Breast epithelium (tissue), 4 donors: ENCODE measurements at regions not wholly inside any gene's neighbourhood (a gene's known extent, or its start where the extent isn't known, plus 50 kb on each side); places are given as distances from the start of the nearest gene placed in this dataset.

Source experiments
- DNase-seq, 2 donors: peaks; one replicate each; pipeline ENCODE4 v3.0.0-alpha.2; 2019; ENCODE audit warnings: low spot score in 2 of 2
- H3K27ac ChIP-seq, 2 donors: fragments of 200-600 bp; sonication (generic) in 1 of 2; one replicate each; pipeline ENCODE4 v1.5.1; 2016 to 2019; ENCODE audit warnings: mild to moderate bottlenecking in 1 of 2
- H3K27me3 ChIP-seq, 2 donors: fragments of 200-600 bp; sonication (generic) in 1 of 2; one replicate each; pipeline versions ENCODE4 v1.5.1 to v1.6.0; 2017 to 2019; ENCODE audit warnings: control low read depth in 1 of 2, mild to moderate bottlenecking in 1 of 2
- H3K36me3 ChIP-seq: fragments of 200-600 bp; one replicate; pipeline ENCODE4 v1.5.1; 2019
- H3K4me1 ChIP-seq, 2 donors: fragments of 200-600 bp; sonication (generic); one replicate each; pipeline ENCODE4 v1.5.1; 2016 to 2019; ENCODE audit warnings: control low read depth in 1 of 2
- H3K4me3 ChIP-seq, 3 donors: fragments of 200-600 bp; sonication (generic); 1 replicate in 2 of 3; 2 replicates in 1 of 3; pipeline ENCODE4 v1.5.1; 2016 to 2019; ENCODE audit warnings: mild to moderate bottlenecking in 3 of 3, moderate library complexity in 2 of 3
- H3K9me3 ChIP-seq, 2 donors: fragments of 200-600 bp; sonication (generic) in 1 of 2; one replicate each; pipeline ENCODE4 v1.5.1; 2016 to 2019; ENCODE audit warnings: control low read depth in 1 of 2
- POLR2A ChIP-seq: fragments of 450-650 bp; IDR thresholded peaks from one replicate; pipeline ENCODE4 v1.6.1; 2016; ENCODE audit warnings: antibody characterized with exemption, mild to moderate bottlenecking, moderate library complexity
- POLR2AphosphoS5 ChIP-seq, 3 donors: sonication (generic); formaldehyde crosslinking; IDR thresholded peaks; one replicate each; pipeline ENCODE4 v1.6.1; 2017; ENCODE audit warnings: antibody characterized with exemption in 3 of 3
- intact Hi-C: fragments of 100-400 bp; cut with DNase I; formaldehyde crosslinking; loops from one replicate; pipeline ENCODE4 v1.15.1; 2023; ENCODE audit warnings: low total_unique reads
- TF ChIP-seq, protein P1 (sequence below), 3 donors: fragments of 450-650 bp; IDR thresholded peaks; one replicate each; pipeline ENCODE4 v1.5.1; 2016 to 2017; ENCODE audit warnings: antibody characterized with exemption in 3 of 3, mild to moderate bottlenecking in 3 of 3, moderate library complexity in 3 of 3

DNA sequence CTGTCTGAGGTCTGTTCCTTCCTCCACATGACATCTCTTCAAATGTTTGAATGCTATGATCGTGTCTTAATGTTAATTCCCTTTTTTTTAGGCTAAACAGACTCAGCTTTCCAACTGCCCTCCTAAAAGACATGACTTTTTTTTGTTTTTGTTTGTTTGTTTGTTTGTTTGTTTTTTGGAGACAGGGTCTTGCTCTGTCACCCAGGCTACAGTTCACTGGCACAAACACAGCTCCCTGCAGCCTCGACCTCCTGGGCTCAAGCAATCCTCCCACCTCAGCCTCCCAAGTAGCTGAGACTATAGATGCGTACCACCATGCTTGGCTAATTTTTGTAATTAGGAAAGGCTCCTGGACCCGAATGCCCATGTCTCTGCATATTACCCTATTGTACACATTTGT lies 176.5 kb downstream of the ABCA8 start:
- Histone ChIP-seq H3K4me3 (no peak overlapping the region), H3K27ac (peak overlapping the region; percentile 61 to 72), H3K27me3 (no peaks in the 10 kb centered on the region), H3K36me3 (no peaks in the 10 kb centered on the region), H3K4me1 (no peaks in the 10 kb centered on the region), H3K9me3 (no peaks in the 10 kb centered on the region)
- no peak for TF ChIP-seq POLR2AphosphoS5 (IDR thresholded peaks at IDR 0.05)
- no peak for TF ChIP-seq POLR2A
- TF ChIP-seq, protein P1, sequence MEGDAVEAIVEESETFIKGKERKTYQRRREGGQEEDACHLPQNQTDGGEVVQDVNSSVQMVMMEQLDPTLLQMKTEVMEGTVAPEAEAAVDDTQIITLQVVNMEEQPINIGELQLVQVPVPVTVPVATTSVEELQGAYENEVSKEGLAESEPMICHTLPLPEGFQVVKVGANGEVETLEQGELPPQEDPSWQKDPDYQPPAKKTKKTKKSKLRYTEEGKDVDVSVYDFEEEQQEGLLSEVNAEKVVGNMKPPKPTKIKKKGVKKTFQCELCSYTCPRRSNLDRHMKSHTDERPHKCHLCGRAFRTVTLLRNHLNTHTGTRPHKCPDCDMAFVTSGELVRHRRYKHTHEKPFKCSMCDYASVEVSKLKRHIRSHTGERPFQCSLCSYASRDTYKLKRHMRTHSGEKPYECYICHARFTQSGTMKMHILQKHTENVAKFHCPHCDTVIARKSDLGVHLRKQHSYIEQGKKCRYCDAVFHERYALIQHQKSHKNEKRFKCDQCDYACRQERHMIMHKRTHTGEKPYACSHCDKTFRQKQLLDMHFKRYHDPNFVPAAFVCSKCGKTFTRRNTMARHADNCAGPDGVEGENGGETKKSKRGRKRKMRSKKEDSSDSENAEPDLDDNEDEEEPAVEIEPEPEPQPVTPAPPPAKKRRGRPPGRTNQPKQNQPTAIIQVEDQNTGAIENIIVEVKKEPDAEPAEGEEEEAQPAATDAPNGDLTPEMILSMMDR (IDR thresholded peaks at IDR 0.05) = no peak
- no peak for DNase-seq
- intact Hi-C loops = no loop called here

DNA sequence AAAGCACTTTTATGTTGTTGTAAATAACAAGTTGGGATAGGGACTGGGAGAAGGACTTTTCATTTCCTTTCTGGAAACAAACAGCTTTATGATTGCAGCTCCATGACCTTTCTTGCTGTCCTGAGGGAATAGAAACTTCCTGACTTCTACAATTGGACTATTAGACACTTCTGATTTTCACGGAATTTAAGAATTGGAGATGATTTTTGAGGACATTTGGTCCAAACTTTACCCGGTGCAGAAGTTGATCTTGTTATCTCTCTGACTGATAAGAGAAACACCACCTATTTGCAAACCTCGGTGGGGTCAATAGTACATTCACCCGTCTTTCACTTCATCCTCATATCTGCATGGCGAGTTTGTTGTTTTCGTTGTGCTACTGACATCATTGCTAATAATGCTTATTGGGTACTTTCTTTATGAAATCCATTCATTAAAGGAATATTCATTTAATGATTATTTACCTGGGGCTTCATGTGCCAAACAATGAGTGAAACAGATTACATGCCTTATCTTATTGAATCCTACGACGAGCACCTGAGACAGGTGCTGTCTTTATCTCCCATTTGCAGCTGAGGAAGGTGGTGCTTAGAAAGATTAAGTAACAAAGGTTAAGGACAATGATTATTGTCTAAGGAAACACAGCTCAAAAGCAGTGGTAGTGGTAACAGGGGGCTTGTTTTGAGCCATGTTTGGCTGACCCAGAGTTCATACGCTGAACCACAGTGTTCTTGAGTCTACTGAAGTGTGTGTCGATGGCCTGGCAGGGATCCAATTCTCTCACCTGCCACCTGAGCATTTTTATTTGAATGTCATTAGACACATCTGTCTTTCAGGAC lies 176.9 kb upstream of the FAM20A start:
- intact Hi-C loops = no loop called here
- TF ChIP-seq POLR2AphosphoS5 (IDR thresholded peaks at IDR 0.05) (no peak), POLR2A (no peak)
- TF ChIP-seq, protein P1 (IDR thresholded peaks at IDR 0.05) = no peak
- no peaks in the 10 kb centered on the region for H3K4me1 ChIP-seq
- H3K27ac ChIP-seq = peak overlapping the region; percentile 61 to 72
- H3K4me3 ChIP-seq = no peak overlapping the region
- no peak for DNase-seq
- H3K27me3 ChIP-seq = no peaks in the 10 kb centered on the region
- H3K36me3 ChIP-seq = no peaks in the 10 kb centered on the region
- H3K9me3 ChIP-seq = no peaks in the 10 kb centered on the region

DNA sequence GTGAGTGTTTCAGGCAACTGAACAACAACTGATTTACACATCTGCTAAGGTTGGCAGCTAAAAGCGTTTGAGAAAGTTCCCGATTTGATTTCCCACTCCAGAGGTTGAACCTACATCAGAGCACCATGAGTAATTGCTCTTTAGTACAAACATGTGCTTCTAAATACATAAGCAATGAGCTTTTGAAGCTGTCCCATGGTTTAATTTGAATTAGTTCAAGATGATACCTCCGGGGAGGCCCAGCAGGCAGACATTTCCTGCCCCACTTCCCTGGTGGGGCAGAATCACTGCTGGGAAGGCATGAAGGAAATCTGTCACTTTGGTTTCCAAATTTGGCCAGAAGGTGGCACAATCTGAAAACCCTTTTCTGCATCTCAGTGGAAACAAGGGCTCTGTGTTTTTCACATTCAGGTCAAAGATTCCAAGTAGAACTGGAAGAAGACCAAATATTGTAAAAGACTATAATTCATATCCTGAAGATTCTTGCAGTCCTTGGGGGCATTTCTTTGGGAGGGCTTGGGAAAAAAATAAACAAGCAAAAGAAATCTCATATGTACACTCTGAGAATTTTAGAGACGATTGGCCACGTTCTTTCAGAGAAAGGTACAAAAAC lies 176.2 kb upstream of the FAM20A start:
- Histone ChIP-seq H3K27me3 (no peaks in the 10 kb centered on the region), H3K9me3 (no peaks in the 10 kb centered on the region), H3K4me1 (no peaks in the 10 kb centered on the region), H3K4me3 (no peak overlapping the region), H3K27ac (peak overlapping the region; percentile 61 to 78), H3K36me3 (no peaks in the 10 kb centered on the region)
- intact Hi-C loops = no loop called here
- DNase-seq = peak in 1 of 2 donors; percentile 51
- TF ChIP-seq POLR2A (no peak), POLR2AphosphoS5 (IDR thresholded peaks at IDR 0.05) (peak; percentile 29 to 81 (median 64))
- TF ChIP-seq, protein P1 (IDR thresholded peaks at IDR 0.05) = peak; percentile 58 to 80 (median 71)

DNA sequence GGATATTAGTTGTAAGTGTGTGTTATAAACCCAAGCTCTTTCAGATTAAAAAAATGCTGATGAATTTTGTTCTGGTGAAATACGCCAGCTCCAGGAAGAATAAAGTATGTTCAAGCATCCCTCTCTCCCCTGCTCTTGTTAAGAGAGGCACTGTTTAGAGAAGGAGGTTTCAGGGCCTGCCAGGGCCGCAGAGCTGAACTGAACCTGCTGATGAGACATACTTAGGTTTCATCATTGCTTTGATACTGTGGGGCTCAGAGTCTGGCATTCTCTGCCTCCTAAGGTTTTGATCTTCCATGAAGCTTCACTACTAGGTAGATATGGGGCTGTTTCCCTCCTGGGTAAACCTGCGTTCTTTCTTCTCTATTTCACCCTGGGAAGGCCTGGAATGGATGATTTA lies 175.3 kb upstream of the FAM20A start:
- H3K9me3 ChIP-seq = no peaks in the 10 kb centered on the region
- peak overlapping the region; percentile 61 to 78 for H3K27ac ChIP-seq
- no peak overlapping the region for H3K4me3 ChIP-seq
- TF ChIP-seq, protein P1 (IDR thresholded peaks at IDR 0.05) = no peak
- no peak for TF ChIP-seq POLR2AphosphoS5 (IDR thresholded peaks at IDR 0.05)
- no peak for TF ChIP-seq POLR2A
- H3K27me3 ChIP-seq = no peaks in the 10 kb centered on the region
- no peak for DNase-seq
- intact Hi-C loops = no loop called here
- no peaks in the 10 kb centered on the region for H3K36me3 ChIP-seq
- H3K4me1 ChIP-seq = no peaks in the 10 kb centered on the region

DNA sequence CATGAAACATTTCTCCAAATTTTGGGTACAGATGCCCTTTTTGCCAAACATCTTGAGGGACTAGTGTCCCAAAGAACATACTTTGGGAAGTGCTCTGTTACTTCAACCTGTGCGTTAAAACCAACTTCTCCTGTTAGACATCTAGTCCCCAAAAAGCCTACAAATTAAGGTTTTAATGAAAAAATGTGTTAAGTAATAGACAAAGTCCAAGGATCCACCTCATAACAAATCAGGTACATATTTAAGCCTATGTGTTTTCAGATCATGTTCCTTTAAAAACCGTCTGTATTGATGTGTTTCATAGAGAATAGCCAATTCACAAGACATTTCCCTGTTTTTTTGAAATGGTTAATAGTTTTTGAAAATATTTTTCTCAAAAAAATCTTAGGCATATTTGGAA lies 174.8 kb upstream of the FAM20A start:
- no peaks in the 10 kb centered on the region for H3K9me3 ChIP-seq
- intact Hi-C loops = no loop called here
- no peaks in the 10 kb centered on the region for H3K4me1 ChIP-seq
- no peaks in the 10 kb centered on the region for H3K36me3 ChIP-seq
- peak overlapping the region; percentile 61 to 78 for H3K27ac ChIP-seq
- TF ChIP-seq, protein P1 (IDR thresholded peaks at IDR 0.05) = no peak
- TF ChIP-seq POLR2AphosphoS5 (IDR thresholded peaks at IDR 0.05) (no peak), POLR2A (no peak)
- no peak for DNase-seq
- no peaks in the 10 kb centered on the region for H3K27me3 ChIP-seq
- H3K4me3 ChIP-seq = no peak overlapping the region
